B cell (primary cell): ENCODE measurements at regions not wholly inside any gene's neighbourhood (a gene's known extent, or its start where the extent isn't known, plus 50 kb on each side); places are given as distances from the start of the nearest gene placed in this dataset.

Experiments used
- ATAC-seq: fragments of 200-7000 bp; cut with Tn5 transposase; one replicate; pipeline ENCODE4 v1.10.0; 2021; ENCODE audit warnings: low read depth, mild to moderate bottlenecking, moderate number of reproducible peaks, moderate library complexity
- CTCF ChIA-PET: fragments of 350-600 bp; sonication (Branson Sonifier 250); formaldehyde crosslinking; loops from one replicate; lab custom pipeline; 2021; ENCODE audit warnings: antibody characterized with exemption, inconsistent platforms; lab: Charles Lee
- POLR2A ChIA-PET: fragments of 350-600 bp; sonication (Branson Sonifier 250); formaldehyde crosslinking; loops from one replicate; lab custom pipeline; 2021; ENCODE audit warnings: antibody characterized with exemption; lab: Charles Lee
- DNase-seq: peaks from one replicate; pipeline ENCODE4 v3.0.0; 2013
- H2AFZ ChIP-seq: 2 replicates; pipeline ENCODE4 v1.6.1; 2012; ENCODE audit warnings: mild to moderate bottlenecking, low read depth, low read length; ENCODE audit not compliant: insufficient read depth, poor library complexity, severe bottlenecking
- H3K27ac ChIP-seq, 2 donors: 1 replicate in 1 of 2; 2 replicates in 1 of 2; pipeline ENCODE4 v1.5.1; 2012 to 2013; ENCODE audit warnings: low read length in 2 of 2, mild to moderate bottlenecking in 2 of 2, moderate library complexity in 1 of 2
- H3K27me3 ChIP-seq, 4 experiments: fragments of 200-600 bp in 1 of 4; sonication (generic) in 1 of 4; replicated peaks in 1 of 4; 1 replicate in 2 of 4; 2 replicates in 2 of 4; pipeline versions ENCODE4 v1.6.1 to v1.7.0; 2013 to 2016; ENCODE audit warnings: low read length in 3 of 4, mild to moderate bottlenecking in 2 of 4, mixed read lengths in 1 of 4, moderate library complexity in 1 of 4; ENCODE audit not compliant: insufficient read depth in 4 of 4, control insufficient read depth in 3 of 4; ENCODE audit errors: control extremely low read depth in 1 of 4
- H3K36me3 ChIP-seq, 2 experiments: replicated peaks in 1 of 2; 1 replicate in 1 of 2; 2 replicates in 1 of 2; pipeline versions ENCODE4 v1.6.1 to v1.7.1; 2013; ENCODE audit warnings: low read length in 1 of 2; ENCODE audit not compliant: insufficient read depth in 2 of 2, control insufficient read depth in 1 of 2; ENCODE audit errors: control extremely low read depth in 1 of 2, extremely low read depth in 1 of 2
- H3K4me1 ChIP-seq, 2 donors: fragments of 200-600 bp in 1 of 2; sonication (generic) in 1 of 2; 1 replicate in 1 of 2; 2 replicates in 1 of 2; pipeline versions ENCODE4 v1.5.1 to v1.6.1; 2013 to 2017; ENCODE audit warnings: low read length in 2 of 2; ENCODE audit not compliant: control insufficient read depth in 2 of 2, insufficient read depth in 2 of 2
- H3K4me2 ChIP-seq: replicated peaks from 2 replicates; pipeline ENCODE3; 2012; ENCODE audit warnings: mild to moderate bottlenecking, low read depth, low read length; ENCODE audit not compliant: poor library complexity, severe bottlenecking
- H3K4me3 ChIP-seq, 5 experiments: fragments of 200-600 bp in 1 of 5; sonication (generic) in 1 of 5; 1 replicate in 3 of 5; 2 replicates in 2 of 5; pipeline versions ENCODE4 v1.5.1 to v1.7.0; 2011 to 2016; ENCODE audit warnings: low read length in 4 of 5, mild to moderate bottlenecking in 4 of 5, low read depth in 2 of 5, control low read depth in 1 of 5, moderate library complexity in 1 of 5; ENCODE audit not compliant: insufficient read depth in 1 of 5; ENCODE audit errors: control extremely low read depth in 1 of 5, extremely low read depth in 1 of 5
- H3K79me2 ChIP-seq: fragments of 200-600 bp; sonication (generic); one replicate; pipeline ENCODE4 v1.6.0; 2016; ENCODE audit warnings: low read length; ENCODE audit not compliant: control insufficient read depth, insufficient read depth
- H3K9ac ChIP-seq: fragments of 200-600 bp; sonication (generic); 2 replicates; pipeline ENCODE4 v1.6.1; 2017; ENCODE audit warnings: mild to moderate bottlenecking, low read length, moderate library complexity
- H3K9me3 ChIP-seq, 3 donors: one replicate each; pipeline versions ENCODE4 v1.6.1 to v1.7.1; 2013; ENCODE audit warnings: low read length in 2 of 3; ENCODE audit not compliant: control insufficient read depth in 2 of 3, insufficient read depth in 1 of 3; ENCODE audit errors: control extremely low read depth in 1 of 3
- H4K20me1 ChIP-seq: 2 replicates; pipeline ENCODE4 v1.6.0; 2012; ENCODE audit warnings: mild to moderate bottlenecking, low read length; ENCODE audit not compliant: insufficient read depth, control insufficient read depth, poor library complexity, severe bottlenecking
- H3K27ac Mint-ChIP-seq: one replicate; pipeline ENCODE4 v1.8.0; 2021; ENCODE audit warnings: mixed read lengths
- H3K27me3 Mint-ChIP-seq: one replicate; pipeline ENCODE4 v1.8.0; 2021; ENCODE audit warnings: mixed read lengths
- H3K4me1 Mint-ChIP-seq: one replicate; pipeline ENCODE4 v1.8.0; 2021; ENCODE audit warnings: mixed read lengths
- H3K4me3 Mint-ChIP-seq: one replicate; pipeline ENCODE4 v1.8.0; 2021; ENCODE audit warnings: mixed read lengths
- H3K9me3 Mint-ChIP-seq: one replicate; pipeline ENCODE4 v1.8.0; 2022; ENCODE audit warnings: mixed read lengths; ENCODE audit not compliant: insufficient read depth
- EZH2 ChIP-seq: IDR thresholded peaks from 2 replicates; pipeline ENCODE4 v1.6.1; 2012; ENCODE audit warnings: borderline replicate concordance, low read depth, mild to moderate bottlenecking, moderate library complexity, low read length; ENCODE audit not compliant: insufficient read depth, poor library complexity, severe bottlenecking
- WGBS: methylation state at CpG from one replicate; pipeline ENCODE4 v1.1.5; 2013; ENCODE audit warnings: missing lambda C conversion rate; ENCODE audit not compliant: insufficient coverage; 5-methylcytosine and 5-hydroxymethylcytosine counted together
- intact Hi-C: fragments of 100-400 bp; cut with micrococcal nuclease; formaldehyde crosslinking; loops from one replicate; pipeline ENCODE4 v1.10.0; 2022
- TF ChIP-seq, protein P1 (sequence below): fragments of 200-600 bp; IDR thresholded peaks from one replicate; pipeline ENCODE4 v1.8.0; 2022; ENCODE audit warnings: antibody characterized with exemption, mild to moderate bottlenecking

DNA sequence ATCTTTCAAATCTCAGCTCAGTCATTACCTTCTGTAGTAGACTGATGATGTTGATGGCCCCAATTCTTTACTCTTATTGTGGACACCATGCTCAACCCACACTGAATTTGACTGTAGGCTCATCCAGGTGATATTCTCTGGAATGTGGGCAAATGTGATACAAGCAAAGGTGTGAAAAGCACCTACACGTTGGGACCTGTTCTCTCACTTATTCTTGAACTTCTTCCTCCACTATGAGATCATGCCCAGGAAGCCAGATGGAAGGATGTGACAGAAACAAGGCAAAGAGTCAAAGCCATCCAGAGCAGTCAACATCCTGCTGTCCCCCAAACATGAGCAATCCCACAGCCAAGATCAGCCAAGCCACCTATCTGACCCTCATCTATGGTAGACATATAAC lies 471.2 kb upstream of the UBE2E2 start:
- H3K27me3 ChIP-seq: no peaks in the 10 kb centered on the region
- no peak overlapping the region for H2AFZ ChIP-seq
- TF ChIP-seq, protein P1, sequence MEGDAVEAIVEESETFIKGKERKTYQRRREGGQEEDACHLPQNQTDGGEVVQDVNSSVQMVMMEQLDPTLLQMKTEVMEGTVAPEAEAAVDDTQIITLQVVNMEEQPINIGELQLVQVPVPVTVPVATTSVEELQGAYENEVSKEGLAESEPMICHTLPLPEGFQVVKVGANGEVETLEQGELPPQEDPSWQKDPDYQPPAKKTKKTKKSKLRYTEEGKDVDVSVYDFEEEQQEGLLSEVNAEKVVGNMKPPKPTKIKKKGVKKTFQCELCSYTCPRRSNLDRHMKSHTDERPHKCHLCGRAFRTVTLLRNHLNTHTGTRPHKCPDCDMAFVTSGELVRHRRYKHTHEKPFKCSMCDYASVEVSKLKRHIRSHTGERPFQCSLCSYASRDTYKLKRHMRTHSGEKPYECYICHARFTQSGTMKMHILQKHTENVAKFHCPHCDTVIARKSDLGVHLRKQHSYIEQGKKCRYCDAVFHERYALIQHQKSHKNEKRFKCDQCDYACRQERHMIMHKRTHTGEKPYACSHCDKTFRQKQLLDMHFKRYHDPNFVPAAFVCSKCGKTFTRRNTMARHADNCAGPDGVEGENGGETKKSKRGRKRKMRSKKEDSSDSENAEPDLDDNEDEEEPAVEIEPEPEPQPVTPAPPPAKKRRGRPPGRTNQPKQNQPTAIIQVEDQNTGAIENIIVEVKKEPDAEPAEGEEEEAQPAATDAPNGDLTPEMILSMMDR: no peak
- no peak for TF ChIP-seq EZH2
- H3K36me3 ChIP-seq: no peaks in the 10 kb centered on the region
- intact Hi-C loops: no loop called here
- POLR2A ChIA-PET: no interaction called here
- H3K9me3 ChIP-seq: no peaks in the 10 kb centered on the region
- no peak overlapping the region for H3K27ac Mint-ChIP-seq
- H3K4me3 Mint-ChIP-seq: no peak overlapping the region
- H4K20me1 ChIP-seq: no peaks in the 10 kb centered on the region
- no CpG with 5 or more reads among the region's 1 CpG for WGBS
- no peak overlapping the region for H3K9ac ChIP-seq
- no peak overlapping the region for H3K4me2 ChIP-seq
- H3K27me3 Mint-ChIP-seq: no peaks in the 10 kb centered on the region
- no peaks in the 10 kb centered on the region for H3K4me1 Mint-ChIP-seq
- H3K4me1 ChIP-seq: no peaks in the 10 kb centered on the region
- H3K4me3 ChIP-seq: no peak overlapping the region
- no peaks in the 10 kb centered on the region for H3K9me3 Mint-ChIP-seq
- DNase-seq (no peak), ATAC-seq (no peak)
- H3K27ac ChIP-seq: no peak overlapping the region
- CTCF ChIA-PET: no interaction called here
- H3K79me2 ChIP-seq: no peaks in the 10 kb centered on the region

DNA sequence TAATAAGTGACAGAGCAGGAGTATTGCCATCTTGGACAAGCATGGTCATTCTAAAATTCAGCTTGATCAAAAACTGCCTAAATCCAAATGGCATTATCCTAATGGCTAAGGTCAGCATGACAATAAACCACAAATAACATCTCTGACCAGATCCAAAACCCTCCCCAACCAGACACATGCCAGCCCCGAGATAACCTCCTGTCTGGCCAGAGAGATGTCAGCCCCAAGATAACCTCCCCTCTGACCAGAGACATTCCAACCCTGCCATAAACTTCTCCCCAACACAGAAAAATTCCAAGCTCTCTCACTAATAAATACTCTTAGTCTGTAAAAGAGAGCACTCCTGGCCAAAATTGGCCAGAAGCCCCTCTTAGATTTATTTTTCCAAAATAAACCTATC lies 470.5 kb upstream of the UBE2E2 start:
- no peaks in the 10 kb centered on the region for H3K27me3 Mint-ChIP-seq
- Histone ChIP-seq H3K27me3 (no peaks in the 10 kb centered on the region), H3K9me3 (no peaks in the 10 kb centered on the region), H3K9ac (no peak overlapping the region), H3K79me2 (no peaks in the 10 kb centered on the region), H4K20me1 (no peaks in the 10 kb centered on the region), H2AFZ (no peak overlapping the region), H3K4me2 (no peak overlapping the region), H3K27ac (no peak overlapping the region), H3K36me3 (no peaks in the 10 kb centered on the region), H3K4me3 (no peak overlapping the region), H3K4me1 (no peaks in the 10 kb centered on the region)
- DNase-seq: no peak
- no CpG with 5 or more reads among the region's 1 CpG for whole genome bisulfite sequencing
- no peak overlapping the region for H3K27ac Mint-ChIP-seq
- H3K4me1 Mint-ChIP-seq: no peaks in the 10 kb centered on the region
- POLR2A ChIA-PET: no interaction called here
- no peak for ATAC-seq
- no peaks in the 10 kb centered on the region for H3K9me3 Mint-ChIP-seq
- no peak overlapping the region for H3K4me3 Mint-ChIP-seq
- intact Hi-C loops: no loop called here
- CTCF ChIA-PET: no interaction called here
- TF ChIP-seq, protein P1: no peak
- no peak for TF ChIP-seq EZH2
